Parathyroid adenoma (tissue), 2 donors: ENCODE measurements at regions not wholly inside any gene's neighbourhood (a gene's known extent, or its start where the extent isn't known, plus 50 kb on each side); places are given as distances from the start of the nearest gene placed in this dataset.
A peak's percentile ranks its signal among the peaks of the same experiment; 100 is the strongest.

Source experiments
- H2AFZ ChIP-seq: fragments of 300-600 bp; sonication (generic); one replicate; pipeline ENCODE4 v1.7.0; 2017; ENCODE audit warnings: antibody characterized with exemption, mild to moderate bottlenecking
- H3K27ac ChIP-seq: fragments of 300-600 bp; sonication (generic); one replicate; pipeline ENCODE4 v1.7.0; 2017
- H3K27me3 ChIP-seq: fragments of 300-600 bp; sonication (generic); one replicate; pipeline ENCODE4 v1.7.0; 2017; ENCODE audit warnings: low read length; ENCODE audit not compliant: control insufficient read depth, insufficient read depth
- H3K36me3 ChIP-seq: fragments of 300-600 bp; sonication (generic); one replicate; pipeline ENCODE4 v1.7.0; 2017; ENCODE audit warnings: low read length; ENCODE audit not compliant: control insufficient read depth, insufficient read depth
- H3K4me1 ChIP-seq: fragments of 300-600 bp; sonication (generic); one replicate; pipeline ENCODE4 v1.7.0; 2017; ENCODE audit warnings: control low read depth
- H3K4me2 ChIP-seq: fragments of 300-600 bp; sonication (generic); one replicate; pipeline ENCODE4 v1.7.0; 2017; ENCODE audit warnings: low read length
- H3K4me3 ChIP-seq: fragments of 300-600 bp; sonication (generic); one replicate; pipeline ENCODE4 v1.7.0; 2017; ENCODE audit warnings: low read depth, low read length
- H3K79me2 ChIP-seq: fragments of 300-600 bp; sonication (generic); one replicate; pipeline ENCODE4 v1.7.0; 2017; ENCODE audit warnings: control low read depth
- H3K9ac ChIP-seq: fragments of 300-600 bp; sonication (generic); one replicate; pipeline ENCODE4 v1.7.0; 2017; ENCODE audit warnings: mild to moderate bottlenecking
- H3K9me3 ChIP-seq: fragments of 300-600 bp; sonication (generic); one replicate; pipeline ENCODE4 v1.7.0; 2017; ENCODE audit warnings: low read length; ENCODE audit not compliant: control insufficient read depth
- CTCF ChIP-seq: fragments of 300-600 bp; sonication (generic); IDR thresholded peaks from one replicate; pipeline ENCODE4 v1.7.0; 2017; ENCODE audit warnings: antibody characterized with exemption, mild to moderate bottlenecking
- donor health status: primary hyperparathyroidism.

- no peak for TF ChIP-seq CTCF
- H2AFZ ChIP-seq = no peak overlapping the region
- H3K9me3 ChIP-seq = no peaks in the 10 kb centered on the region
- H3K4me1 ChIP-seq = no peaks in the 10 kb centered on the region
- H3K9ac ChIP-seq = no peak overlapping the region
- H3K79me2 ChIP-seq = no peaks in the 10 kb centered on the region
- no peak overlapping the region for H3K27ac ChIP-seq
- H3K4me2 ChIP-seq = no peak overlapping the region
- no peak overlapping the region for H3K4me3 ChIP-seq
- H3K36me3 ChIP-seq = no peaks in the 10 kb centered on the region
- H3K27me3 ChIP-seq = no peaks in the 10 kb centered on the region
Measured at GRCh38 chr4:163679189-163679588, 184.7 kb downstream of the TMA16 start.

GRCh38 chr4:163680386-163681098 is 186.1 kb downstream of the TMA16 start:
- Histone ChIP-seq H3K36me3 (no peaks in the 10 kb centered on the region), H3K9me3 (no peaks in the 10 kb centered on the region), H3K9ac (no peak overlapping the region), H3K27me3 (no peaks in the 10 kb centered on the region), H3K4me2 (no peak overlapping the region), H2AFZ (no peak overlapping the region), H3K4me3 (no peak overlapping the region), H3K79me2 (no peaks in the 10 kb centered on the region), H3K4me1 (no peaks in the 10 kb centered on the region), H3K27ac (no peak overlapping the region)
- no peak for TF ChIP-seq CTCF

- no peak overlapping the region for H3K27ac ChIP-seq
- H3K27me3 ChIP-seq = no peaks in the 10 kb centered on the region
- H3K4me1 ChIP-seq = no peaks in the 10 kb centered on the region
- no peak overlapping the region for H3K9ac ChIP-seq
- H2AFZ ChIP-seq = no peak overlapping the region
- no peaks in the 10 kb centered on the region for H3K36me3 ChIP-seq
- peak; percentile 19 for TF ChIP-seq CTCF
- no peak overlapping the region for H3K4me3 ChIP-seq
- no peaks in the 10 kb centered on the region for H3K79me2 ChIP-seq
- H3K9me3 ChIP-seq = no peaks in the 10 kb centered on the region
- H3K4me2 ChIP-seq = no peak overlapping the region
Measured at GRCh38 chr4:163681208-163681821, 186.8 kb downstream of the TMA16 start.

GRCh38 chr4:163688856-163689255 is 194.4 kb downstream of the TMA16 start:
- no peak for TF ChIP-seq CTCF
- Histone ChIP-seq H3K27me3 (no peaks in the 10 kb centered on the region), H3K4me1 (no peaks in the 10 kb centered on the region), H3K4me2 (no peak overlapping the region), H3K9me3 (no peaks in the 10 kb centered on the region), H3K9ac (no peak overlapping the region), H3K36me3 (no peaks in the 10 kb centered on the region), H3K79me2 (no peaks in the 10 kb centered on the region), H3K27ac (no peak overlapping the region), H3K4me3 (no peak overlapping the region), H2AFZ (no peak overlapping the region)

GRCh38 chr4:163693211-163693610 is 198.7 kb downstream of the TMA16 start:
- Histone ChIP-seq H3K79me2 (no peaks in the 10 kb centered on the region), H3K9me3 (no peaks in the 10 kb centered on the region), H3K27me3 (no peaks in the 10 kb centered on the region), H3K27ac (no peak overlapping the region), H3K36me3 (no peaks in the 10 kb centered on the region), H3K4me3 (no peak overlapping the region), H3K4me2 (no peak overlapping the region), H3K4me1 (no peaks in the 10 kb centered on the region), H3K9ac (no peak overlapping the region), H2AFZ (no peak overlapping the region)
- no peak for TF ChIP-seq CTCF
